Astrocyte (in vitro differentiated cells and primary cell): ENCODE measurements at regions not wholly inside any gene's neighbourhood (a gene's known extent, or its start where the extent isn't known, plus 50 kb on each side); places are given as distances from the start of the nearest gene placed in this dataset.

Experiments
- DNase-seq: peaks from one replicate; pipeline ENCODE4 v3.0.0-alpha.2; 2010; ENCODE audit warnings: low read depth
- FAIRE-seq: peaks from 2 replicates; lab custom pipeline; 2011; peaks lifted over from hg19 to GRCh38; lab: Jason Lieb, UNC
- H2AFZ ChIP-seq: 2 replicates; pipeline ENCODE4 v1.6.0; 2012; ENCODE audit warnings: low read depth, low read length, inconsistent platforms
- H3K27ac ChIP-seq: 2 replicates; pipeline ENCODE4 v1.5.1; 2011; ENCODE audit warnings: low read depth, low read length, inconsistent platforms
- H3K27me3 ChIP-seq: 2 replicates; pipeline ENCODE4 v1.6.0; 2011; ENCODE audit warnings: low read length, inconsistent platforms; ENCODE audit not compliant: insufficient read depth
- H3K36me3 ChIP-seq: 2 replicates; pipeline ENCODE4 v1.5.1; 2011; ENCODE audit warnings: low read length, inconsistent platforms; ENCODE audit not compliant: insufficient read depth
- H3K4me1 ChIP-seq: 2 replicates; pipeline ENCODE4 v1.5.1; 2011; ENCODE audit warnings: low read length, inconsistent platforms; ENCODE audit not compliant: insufficient read depth
- H3K4me2 ChIP-seq: 2 replicates; pipeline ENCODE4 v1.6.0; 2012; ENCODE audit warnings: low read length, inconsistent platforms
- H3K4me3 ChIP-seq: 2 replicates; pipeline ENCODE4 v1.5.1; 2011; ENCODE audit warnings: low read depth, mild to moderate bottlenecking, low read length, inconsistent platforms; ENCODE audit not compliant: insufficient read depth
- H3K79me2 ChIP-seq: 2 replicates; pipeline ENCODE4 v1.6.0; 2012; ENCODE audit warnings: mild to moderate bottlenecking, low read length, inconsistent platforms; ENCODE audit not compliant: insufficient read depth
- H3K9ac ChIP-seq: 2 replicates; pipeline ENCODE4 v1.6.0; 2012; ENCODE audit warnings: mild to moderate bottlenecking, low read length, inconsistent platforms
- H3K9me3 ChIP-seq: 2 replicates; pipeline ENCODE4 v1.5.1; 2012; ENCODE audit warnings: low read depth, mild to moderate bottlenecking, low read length, inconsistent platforms; ENCODE audit not compliant: insufficient read depth
- H4K20me1 ChIP-seq: 2 replicates; pipeline ENCODE4 v1.6.0; 2012; ENCODE audit warnings: low read length, inconsistent platforms; ENCODE audit not compliant: insufficient read depth
- H3K27ac Mint-ChIP-seq: one replicate; pipeline ENCODE4 v1.8.0; 2021; ENCODE audit warnings: mild to moderate bottlenecking, mixed read lengths; ENCODE audit not compliant: unreplicated experiment
- H3K27me3 Mint-ChIP-seq: one replicate; pipeline ENCODE4 v1.8.0; 2021; ENCODE audit warnings: low read depth, mixed read lengths; ENCODE audit not compliant: unreplicated experiment
- H3K36me3 Mint-ChIP-seq: one replicate; pipeline ENCODE4 v1.8.0; 2021; ENCODE audit warnings: low read depth, mixed read lengths; ENCODE audit not compliant: unreplicated experiment
- H3K4me1 Mint-ChIP-seq: one replicate; pipeline ENCODE4 v1.8.0; 2021; ENCODE audit warnings: low read depth, mixed read lengths; ENCODE audit not compliant: unreplicated experiment
- H3K4me3 Mint-ChIP-seq: one replicate; pipeline ENCODE4 v1.8.0; 2021; ENCODE audit warnings: mild to moderate bottlenecking, moderate library complexity, mixed read lengths; ENCODE audit not compliant: unreplicated experiment
- H3K9me3 Mint-ChIP-seq: one replicate; pipeline ENCODE4 v1.8.0; 2021; ENCODE audit warnings: mild to moderate bottlenecking, mixed read lengths; ENCODE audit not compliant: unreplicated experiment
- CTCF ChIP-seq: IDR thresholded peaks from 2 replicates; pipeline ENCODE4 v1.5.1; 2011; ENCODE audit warnings: low read depth, mild to moderate bottlenecking, inconsistent platforms, low read length, moderate library complexity; ENCODE audit not compliant: insufficient read depth
- EZH2 ChIP-seq: IDR thresholded peaks from 2 replicates; pipeline ENCODE4 v1.6.1; 2012; ENCODE audit warnings: mild to moderate bottlenecking, low read length, inconsistent platforms; ENCODE audit not compliant: insufficient read depth

GRCh38 chr12:17652436-17652835, 437.6 kb downstream of the RERGL start:
- H3K27me3 ChIP-seq, result no peaks in the 10 kb centered on the region
- FAIRE-seq (no peak), DNase-seq (no peak)
- no peaks in the 10 kb centered on the region for H3K9me3 ChIP-seq
- H3K4me2 ChIP-seq, result no peak overlapping the region
- Mint-ChIP-seq H3K36me3 (no peaks in the 10 kb centered on the region), H3K4me3 (no peak overlapping the region), H3K9me3 (no peaks in the 10 kb centered on the region), H3K27ac (no peak overlapping the region), H3K27me3 (no peaks in the 10 kb centered on the region), H3K4me1 (peaks cover 6% of the 10 kb centered on the region)
- H2AFZ ChIP-seq, result no peak overlapping the region
- TF ChIP-seq EZH2 (no peak), CTCF (no peak)
- H3K27ac ChIP-seq, result no peak overlapping the region
- no peak overlapping the region for H3K4me3 ChIP-seq
- no peaks in the 10 kb centered on the region for H3K79me2 ChIP-seq
- H3K9ac ChIP-seq, result no peak overlapping the region
- H3K36me3 ChIP-seq, result no peaks in the 10 kb centered on the region
- H3K4me1 ChIP-seq, result no peaks in the 10 kb centered on the region
- H4K20me1 ChIP-seq, result no peaks in the 10 kb centered on the region

GRCh38 chr12:17642340-17642650, 447.7 kb downstream of the RERGL start:
- Histone ChIP-seq H3K79me2 (no peaks in the 10 kb centered on the region), H2AFZ (peak overlapping the region; percentile 82), H3K9me3 (no peaks in the 10 kb centered on the region), H4K20me1 (no peaks in the 10 kb centered on the region), H3K27me3 (no peaks in the 10 kb centered on the region), H3K4me1 (no peaks in the 10 kb centered on the region), H3K36me3 (no peaks in the 10 kb centered on the region), H3K4me3 (no peak overlapping the region), H3K4me2 (peak overlapping the region; percentile 91), H3K9ac (no peak overlapping the region), H3K27ac (no peak overlapping the region)
- Mint-ChIP-seq H3K27me3 (no peaks in the 10 kb centered on the region), H3K27ac (no peak overlapping the region), H3K36me3 (no peaks in the 10 kb centered on the region), H3K9me3 (no peaks in the 10 kb centered on the region), H3K4me1 (no peaks in the 10 kb centered on the region), H3K4me3 (no peak overlapping the region)
- DNase-seq (no peak), FAIRE-seq (no peak)
- TF ChIP-seq CTCF, result no peak
- TF ChIP-seq EZH2, result no peak

GRCh38 chr12:17640615-17641014, 449.4 kb downstream of the RERGL start:
- H3K36me3 ChIP-seq, result no peaks in the 10 kb centered on the region
- no peak for FAIRE-seq
- DNase-seq, result no peak
- H3K4me1 Mint-ChIP-seq, result no peaks in the 10 kb centered on the region
- no peak overlapping the region for H2AFZ ChIP-seq
- H3K9me3 ChIP-seq, result no peaks in the 10 kb centered on the region
- H3K4me3 ChIP-seq, result no peak overlapping the region
- H3K79me2 ChIP-seq, result no peaks in the 10 kb centered on the region
- no peaks in the 10 kb centered on the region for H3K27me3 ChIP-seq
- no peaks in the 10 kb centered on the region for H3K9me3 Mint-ChIP-seq
- no peaks in the 10 kb centered on the region for H3K36me3 Mint-ChIP-seq
- no peak overlapping the region for H3K4me2 ChIP-seq
- H3K27me3 Mint-ChIP-seq, result no peaks in the 10 kb centered on the region
- TF ChIP-seq EZH2 (no peak), CTCF (no peak)
- no peak overlapping the region for H3K4me3 Mint-ChIP-seq
- H3K9ac ChIP-seq, result no peak overlapping the region
- no peak overlapping the region for H3K27ac ChIP-seq
- H3K4me1 ChIP-seq, result no peaks in the 10 kb centered on the region
- no peaks in the 10 kb centered on the region for H4K20me1 ChIP-seq
- no peak overlapping the region for H3K27ac Mint-ChIP-seq
